SK-N-MC (cell line): ENCODE measurements at regions not wholly inside any gene's neighbourhood (a gene's known extent, or its start where the extent isn't known, plus 50 kb on each side); places are given as distances from the start of the nearest gene placed in this dataset.

Experiments
- EZH2 ChIP-seq: fragments of 200-600 bp; sonication (generic); IDR thresholded peaks from one replicate; pipeline ENCODE4 v1.6.1; 2017; ENCODE audit warnings: antibody characterized with exemption
- POLR2AphosphoS5 ChIP-seq: IDR thresholded peaks from 2 replicates; pipeline ENCODE4 v1.6.1; 2012; ENCODE audit warnings: mild to moderate bottlenecking, low read depth, low read length, borderline replicate concordance

GRCh38 chr10:1920941-1921340 is 183.6 kb upstream of the ADARB2 start:
- no peak for TF ChIP-seq EZH2
- no peak for TF ChIP-seq POLR2AphosphoS5
